ENCODE measurements at regions not wholly inside any gene's neighbourhood (a gene's known extent, or its start where the extent isn't known, plus 50 kb on each side); places are given as distances from the start of the nearest gene placed in this dataset.

GRCh38 chr7:17041324-17041723 is 159.5 kb upstream of the AGR3 start:
- no peak for TF ChIP-seq YY1 (IDR thresholded peaks at IDR 0.05; ENCODE audit: insufficient read depth, insufficient replicate concordance, low read depth, low read length)
- no peak for TF ChIP-seq ZNF720 (CRISPR knock-in tag; IDR thresholded peaks at IDR 0.05)
- TF ChIP-seq SP140L (CRISPR knock-in tag; IDR thresholded peaks at IDR 0.05; ENCODE audit: borderline replicate concordance) = no peak
- no peak for TF ChIP-seq ARID2 (CRISPR knock-in tag; IDR thresholded peaks at IDR 0.05; ENCODE audit: borderline replicate concordance)
- no peak for TF ChIP-seq SP1 (IDR thresholded peaks at IDR 0.05)
- TF ChIP-seq SP1 (CRISPR knock-in tag; IDR thresholded peaks at IDR 0.05) = no peak
- TF ChIP-seq SOX13 (IDR thresholded peaks at IDR 0.05) = no peak
- no peak for TF ChIP-seq SOX13 (CRISPR knock-in tag; conservative IDR thresholded peaks at IDR 0.05 in 1 of 2, IDR thresholded peaks at IDR 0.05 in 1 of 2)
- TF ChIP-seq ZNF513 (CRISPR knock-in tag; conservative IDR thresholded peaks at IDR 0.05) = no peak
- no peak for TF ChIP-seq MIER3 (CRISPR knock-in tag; IDR thresholded peaks at IDR 0.05; ENCODE audit: borderline replicate concordance)
- no peak for TF ChIP-seq SP2 (CRISPR knock-in tag; IDR thresholded peaks at IDR 0.05)
- TF ChIP-seq NFE2L1 (CRISPR knock-in tag; IDR thresholded peaks at IDR 0.05; ENCODE audit: borderline replicate concordance) = no peak
- no peak for TF ChIP-seq FOXJ3 (CRISPR knock-in tag; IDR thresholded peaks at IDR 0.05; ENCODE audit: borderline replicate concordance)
- no peak for TF ChIP-seq SMC3 (IDR thresholded peaks at IDR 0.05; ENCODE audit: low read length)
- no peak for TF ChIP-seq ZNF333 (CRISPR knock-in tag; IDR thresholded peaks at IDR 0.05; ENCODE audit: borderline replicate concordance)

All from HepG2 (cell line).